ENCODE measurements at regions not wholly inside any gene's neighbourhood (a gene's known extent, or its start where the extent isn't known, plus 50 kb on each side); places are given as distances from the start of the nearest gene placed in this dataset.
"Not testable (repeated sequence)": the region's sequence is repeated elsewhere in the genome, so short reads cannot be mapped to it uniquely, and the experiment has no call there.

DNA sequence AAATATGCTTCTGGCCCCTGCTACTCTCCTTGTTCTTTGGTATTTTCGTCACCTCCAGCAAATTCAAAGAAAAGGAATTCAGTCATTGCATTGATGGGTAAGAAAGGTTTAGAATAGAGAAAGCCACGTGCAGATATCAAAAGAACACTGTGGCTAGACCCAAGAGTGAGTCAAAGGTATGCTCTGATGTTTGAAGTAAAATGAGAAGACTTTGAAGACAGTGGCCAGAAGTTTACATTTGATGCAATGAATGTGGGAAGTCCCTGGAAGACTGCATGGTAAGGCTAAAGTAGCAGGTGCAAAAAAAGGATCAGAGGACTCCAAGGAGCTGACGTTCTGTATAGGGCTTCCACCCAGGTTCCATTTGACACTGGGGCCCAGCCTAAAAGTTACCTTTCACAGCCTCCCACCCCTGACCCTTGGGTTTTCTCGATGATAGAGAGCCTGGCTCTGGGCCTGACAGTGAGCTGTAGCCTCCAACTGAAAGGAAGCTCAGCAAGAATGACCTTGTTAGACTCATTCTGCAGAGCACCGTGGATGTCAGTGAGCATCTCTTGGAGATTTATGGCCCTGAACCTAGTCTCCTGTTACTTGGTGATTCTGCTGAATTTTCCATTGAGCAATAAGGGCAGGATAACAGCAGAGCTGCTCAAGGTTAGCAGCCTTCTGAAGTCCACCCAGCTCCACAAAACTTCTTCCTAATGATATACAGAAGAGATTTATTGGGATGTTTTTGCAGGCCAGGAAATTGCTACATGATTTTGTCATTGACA lies 223.7 kb upstream of the RBBP8 start:
- WGBS = 56% methylated on average over 5 of the region's 5 CpGs
- DNase-seq (ENCODE audit: extremely low spot score) = peak; percentile 62
- TF ChIP-seq POLR2AphosphoS5 (IDR thresholded peaks at IDR 0.05) (no peak), POLR2A (IDR thresholded peaks at IDR 0.05; ENCODE audit: low read depth) (no peak), EP300 (IDR thresholded peaks at IDR 0.05) (no peak)
- TF ChIP-seq, protein P1, sequence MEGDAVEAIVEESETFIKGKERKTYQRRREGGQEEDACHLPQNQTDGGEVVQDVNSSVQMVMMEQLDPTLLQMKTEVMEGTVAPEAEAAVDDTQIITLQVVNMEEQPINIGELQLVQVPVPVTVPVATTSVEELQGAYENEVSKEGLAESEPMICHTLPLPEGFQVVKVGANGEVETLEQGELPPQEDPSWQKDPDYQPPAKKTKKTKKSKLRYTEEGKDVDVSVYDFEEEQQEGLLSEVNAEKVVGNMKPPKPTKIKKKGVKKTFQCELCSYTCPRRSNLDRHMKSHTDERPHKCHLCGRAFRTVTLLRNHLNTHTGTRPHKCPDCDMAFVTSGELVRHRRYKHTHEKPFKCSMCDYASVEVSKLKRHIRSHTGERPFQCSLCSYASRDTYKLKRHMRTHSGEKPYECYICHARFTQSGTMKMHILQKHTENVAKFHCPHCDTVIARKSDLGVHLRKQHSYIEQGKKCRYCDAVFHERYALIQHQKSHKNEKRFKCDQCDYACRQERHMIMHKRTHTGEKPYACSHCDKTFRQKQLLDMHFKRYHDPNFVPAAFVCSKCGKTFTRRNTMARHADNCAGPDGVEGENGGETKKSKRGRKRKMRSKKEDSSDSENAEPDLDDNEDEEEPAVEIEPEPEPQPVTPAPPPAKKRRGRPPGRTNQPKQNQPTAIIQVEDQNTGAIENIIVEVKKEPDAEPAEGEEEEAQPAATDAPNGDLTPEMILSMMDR (IDR thresholded peaks at IDR 0.05) = no peak
- Histone ChIP-seq H3K27ac (replicated peaks in 1 of 4) (peak overlapping the region in 1 of 4 donors; percentile 6), H3K9me3 (no peaks in the 10 kb centered on the region), H3K27me3 (no peaks in the 10 kb centered on the region), H3K4me3 (no peak overlapping the region), H3K4me1 (peaks cover 25 to 41% (median 37%) of the 10 kb centered on the region in 4 donors), H3K36me3 (no peaks in the 10 kb centered on the region)
- intact Hi-C loops (cut with DNase I) = loop anchor here (10.0 kb wide), 1 partner anchor 535 kb away; no protein-coding TSS in a partner anchor

DNA sequence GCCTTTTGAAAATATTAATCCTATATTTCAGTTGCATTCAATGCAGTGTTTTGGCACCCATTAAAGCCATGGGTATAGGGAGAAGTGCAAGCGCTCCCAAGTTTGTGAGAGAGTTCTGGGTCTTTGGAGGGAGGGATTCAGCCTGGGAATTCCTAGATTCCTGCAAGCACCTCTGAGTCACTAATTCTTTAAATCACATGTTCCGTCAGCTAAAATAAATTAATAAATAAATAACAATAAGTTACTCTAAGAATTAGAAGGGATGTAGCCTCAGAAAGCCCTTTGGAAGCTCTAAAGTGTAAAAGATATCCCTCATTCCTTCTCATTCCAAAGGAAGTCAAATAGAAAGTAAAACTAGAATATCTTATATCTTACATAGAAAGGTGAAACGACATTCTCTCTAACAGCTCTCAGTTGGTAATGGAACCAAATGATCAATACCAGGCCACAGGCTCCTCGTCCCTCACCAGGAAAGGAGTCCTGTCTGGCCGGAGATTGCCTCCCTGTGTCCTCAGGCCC lies 222.4 kb upstream of the RBBP8 start:
- Histone ChIP-seq H3K36me3 (no peaks in the 10 kb centered on the region), H3K27ac (replicated peaks in 1 of 4) (peak overlapping the region; percentile 24 to 66 (median 54)), H3K4me3 (peak overlapping the region; percentile 35 to 58 (median 50)), H3K9me3 (no peaks in the 10 kb centered on the region), H3K27me3 (no peaks in the 10 kb centered on the region), H3K4me1 (peaks cover 25 to 41% (median 37%) of the 10 kb centered on the region in 4 donors)
- intact Hi-C loops (cut with DNase I) = loop anchor here (10.0 kb wide), 1 partner anchor 536 kb away; no protein-coding TSS in a partner anchor
- 55% methylated on average over 5 of the region's 5 CpGs for WGBS
- DNase-seq (ENCODE audit: extremely low spot score) = no peak
- TF ChIP-seq, protein P1 (IDR thresholded peaks at IDR 0.05) = no peak
- TF ChIP-seq POLR2AphosphoS5 (IDR thresholded peaks at IDR 0.05) = no peak
- no peak for TF ChIP-seq EP300 (IDR thresholded peaks at IDR 0.05)
- TF ChIP-seq POLR2A (IDR thresholded peaks at IDR 0.05; ENCODE audit: low read depth) = no peak

DNA sequence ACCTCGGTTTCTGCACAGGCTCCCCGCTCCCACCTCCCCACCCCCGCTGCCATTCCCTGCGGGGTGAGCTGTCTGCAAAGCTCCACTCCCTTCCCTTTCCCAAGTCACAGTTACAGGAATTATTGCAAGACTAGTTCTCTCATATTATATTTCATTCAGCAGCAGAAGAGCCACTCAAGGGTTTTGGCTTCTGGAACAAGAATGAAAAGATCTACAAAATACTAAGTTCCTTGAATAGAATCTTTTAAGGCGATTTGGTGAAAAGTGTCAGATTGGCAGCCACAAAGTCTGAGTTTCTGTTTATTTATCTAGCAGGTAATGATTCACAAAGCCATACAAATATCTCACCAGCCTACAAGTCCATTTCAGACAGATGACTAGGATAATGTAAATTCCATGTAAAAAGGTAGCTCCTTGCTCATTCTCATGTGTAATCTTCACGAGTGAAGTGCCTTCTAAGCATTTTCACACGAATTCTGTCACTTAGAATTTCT lies 221.9 kb upstream of the RBBP8 start:
- Histone ChIP-seq H3K36me3 (no peaks in the 10 kb centered on the region), H3K4me3 (peak overlapping the region; percentile 35 to 58 (median 50)), H3K4me1 (peaks cover 25 to 41% (median 37%) of the 10 kb centered on the region in 4 donors), H3K27me3 (no peaks in the 10 kb centered on the region), H3K27ac (replicated peaks in 1 of 4) (peak overlapping the region; percentile 24 to 66 (median 54)), H3K9me3 (no peaks in the 10 kb centered on the region)
- TF ChIP-seq POLR2AphosphoS5 (IDR thresholded peaks at IDR 0.05) (no peak), POLR2A (IDR thresholded peaks at IDR 0.05; ENCODE audit: low read depth) (no peak), EP300 (IDR thresholded peaks at IDR 0.05) (no peak)
- TF ChIP-seq, protein P1 (IDR thresholded peaks at IDR 0.05) = no peak
- intact Hi-C loops (cut with DNase I) = loop anchor here (10.0 kb wide), 1 partner anchor 536 kb away; no protein-coding TSS in a partner anchor
- WGBS = 54% methylated on average over 7 of the region's 7 CpGs
- DNase-seq (ENCODE audit: extremely low spot score) = peak; percentile 90

DNA sequence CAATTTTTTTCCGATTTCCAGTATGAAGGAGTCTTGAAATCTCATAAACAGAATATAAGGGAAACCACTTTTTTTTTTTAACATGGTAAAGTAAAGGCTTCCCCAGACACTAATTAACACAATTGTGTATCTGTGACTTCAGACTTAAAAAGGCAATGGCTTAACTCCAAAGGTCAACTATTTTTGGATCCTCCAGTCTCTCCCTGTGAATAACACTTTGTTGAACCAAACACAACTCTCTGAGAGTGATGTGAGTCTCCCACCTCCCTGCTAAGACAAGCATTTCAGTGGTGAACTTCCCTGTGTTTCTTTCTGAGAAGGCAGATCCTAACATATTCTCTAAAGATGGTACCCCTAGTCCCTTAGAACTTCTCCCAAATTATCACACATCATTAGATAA lies 219.6 kb upstream of the RBBP8 start:
- peaks cover 25 to 41% (median 37%) of the 10 kb centered on the region in 4 donors for H3K4me1 ChIP-seq
- TF ChIP-seq, protein P1 (IDR thresholded peaks at IDR 0.05) = no peak
- TF ChIP-seq EP300 (IDR thresholded peaks at IDR 0.05) (no peak), POLR2AphosphoS5 (IDR thresholded peaks at IDR 0.05) (no peak), POLR2A (IDR thresholded peaks at IDR 0.05; ENCODE audit: low read depth) (no peak)
- intact Hi-C loops (cut with DNase I) = loop anchor here (10.0 kb wide), 1 partner anchor 539 kb away; no protein-coding TSS in a partner anchor
- H3K4me3 ChIP-seq = no peak overlapping the region
- no peaks in the 10 kb centered on the region for H3K27me3 ChIP-seq
- no peak for DNase-seq (ENCODE audit: extremely low spot score)
- H3K27ac ChIP-seq (replicated peaks in 1 of 4) = peak overlapping the region in 3 of 4 donors; percentile 12 to 56 (median 21)
- 19% methylated on average over 1 of the region's 1 CpG for WGBS
- no peaks in the 10 kb centered on the region for H3K36me3 ChIP-seq
- H3K9me3 ChIP-seq = no peaks in the 10 kb centered on the region

DNA sequence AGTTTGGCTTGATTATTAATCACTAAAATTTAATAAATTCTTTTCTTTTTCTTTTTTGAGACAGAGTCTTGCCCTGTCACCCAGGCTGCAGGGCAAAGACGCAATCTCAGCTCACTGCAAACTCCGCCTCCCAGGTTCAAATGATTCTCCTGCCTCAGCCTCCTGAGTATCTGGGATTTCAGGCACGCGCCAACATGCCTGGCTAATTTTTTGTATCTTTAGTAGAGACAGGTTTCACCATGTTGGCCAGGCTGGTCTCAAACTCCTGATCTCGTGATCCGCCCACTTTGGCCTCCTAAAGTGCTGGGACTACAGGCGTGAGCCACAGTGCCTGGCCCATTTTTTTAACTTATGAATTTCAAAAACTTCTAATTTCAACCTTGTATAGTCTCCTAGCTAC lies 215.6 kb upstream of the RBBP8 start:
- peak; percentile 47 for DNase-seq (ENCODE audit: extremely low spot score)
- intact Hi-C loops (cut with DNase I) = loop anchor here (10.0 kb wide), 1 partner anchor 543 kb away; no protein-coding TSS in a partner anchor
- H3K4me1 ChIP-seq = peaks cover 9 to 16% (median 15%) of the 10 kb centered on the region in 4 donors

More for the DNA sequence above, 215.6 kb upstream of the RBBP8 start:
- not testable (repeated sequence) for H3K9me3 ChIP-seq; H3K4me3 ChIP-seq; H3K27me3 ChIP-seq; H3K27ac ChIP-seq (replicated peaks in 1 of 4); H3K36me3 ChIP-seq
- 86% methylated on average over 7 of the region's 7 CpGs for WGBS
